Stomach smooth muscle (tissue), 2 donors: ENCODE measurements at regions not wholly inside any gene's neighbourhood (a gene's known extent, or its start where the extent isn't known, plus 50 kb on each side); places are given as distances from the start of the nearest gene placed in this dataset.

Experiments
- H3K27ac ChIP-seq: one replicate; pipeline ENCODE4 v1.7.0; 2013; ENCODE audit warnings: mild to moderate bottlenecking, low read length, inconsistent platforms
- H3K27me3 ChIP-seq, 2 donors: one replicate each; pipeline ENCODE4 v1.7.0; 2013; ENCODE audit warnings: low read length in 2 of 2; ENCODE audit not compliant: insufficient read depth in 2 of 2, control insufficient read depth in 1 of 2
- H3K36me3 ChIP-seq, 2 donors: one replicate each; pipeline ENCODE4 v1.7.0; 2013; ENCODE audit warnings: low read length in 2 of 2; ENCODE audit not compliant: control insufficient read depth in 2 of 2, insufficient read depth in 2 of 2
- H3K4me1 ChIP-seq: one replicate; pipeline ENCODE4 v1.7.0; 2013; ENCODE audit warnings: low read length; ENCODE audit not compliant: control insufficient read depth, insufficient read depth
- H3K4me3 ChIP-seq, 2 donors: one replicate each; pipeline ENCODE4 v1.7.0; 2013; ENCODE audit warnings: low read length in 2 of 2
- H3K9ac ChIP-seq, 2 donors: one replicate each; pipeline ENCODE4 v1.7.0; 2013; ENCODE audit warnings: low read length in 2 of 2, mild to moderate bottlenecking in 1 of 2
- H3K9me3 ChIP-seq, 2 donors: one replicate each; pipeline ENCODE4 v1.7.0; 2013; ENCODE audit warnings: low read length in 2 of 2; ENCODE audit not compliant: control insufficient read depth in 2 of 2
- donor health status: healthy.
- donor health status: Pancreatic carcinoma.

GRCh38 chr18:66674286-66674685 is 70.4 kb upstream of the CDH19 start:
- Histone ChIP-seq H3K9me3 (no peaks in the 10 kb centered on the region), H3K27ac (no peak overlapping the region), H3K27me3 (no peaks in the 10 kb centered on the region), H3K9ac (no peak overlapping the region), H3K4me3 (no peak overlapping the region), H3K36me3 (no peaks in the 10 kb centered on the region), H3K4me1 (no peaks in the 10 kb centered on the region)

GRCh38 chr18:66668706-66669105 is 64.8 kb upstream of the CDH19 start:
- Histone ChIP-seq H3K27me3 (no peaks in the 10 kb centered on the region), H3K36me3 (no peaks in the 10 kb centered on the region), H3K4me1 (no peaks in the 10 kb centered on the region), H3K9ac (no peak overlapping the region), H3K4me3 (no peak overlapping the region), H3K9me3 (no peaks in the 10 kb centered on the region), H3K27ac (no peak overlapping the region)

GRCh38 chr18:66662632-66663031 is 58.7 kb upstream of the CDH19 start:
- Histone ChIP-seq H3K9me3 (no peaks in the 10 kb centered on the region), H3K27me3 (no peaks in the 10 kb centered on the region)

GRCh38 chr18:66655407-66655806 is 51.5 kb upstream of the CDH19 start:
- Histone ChIP-seq H3K27ac (no peak overlapping the region), H3K4me1 (no peaks in the 10 kb centered on the region), H3K4me3 (no peak overlapping the region), H3K27me3 (no peaks in the 10 kb centered on the region), H3K36me3 (no peaks in the 10 kb centered on the region), H3K9ac (no peak overlapping the region), H3K9me3 (no peaks in the 10 kb centered on the region)

More at GRCh38 chr18:66662632-66663031, 58.7 kb upstream of the CDH19 start:
- no peak overlapping the region for H3K4me3 ChIP-seq
- no peaks in the 10 kb centered on the region for H3K36me3 ChIP-seq
- H3K27ac ChIP-seq = no peak overlapping the region
- no peaks in the 10 kb centered on the region for H3K4me1 ChIP-seq
- H3K9ac ChIP-seq = no peak overlapping the region
